ENCODE measurements at regions not wholly inside any gene's neighbourhood (a gene's known extent, or its start where the extent isn't known, plus 50 kb on each side); places are given as distances from the start of the nearest gene placed in this dataset.

DNA sequence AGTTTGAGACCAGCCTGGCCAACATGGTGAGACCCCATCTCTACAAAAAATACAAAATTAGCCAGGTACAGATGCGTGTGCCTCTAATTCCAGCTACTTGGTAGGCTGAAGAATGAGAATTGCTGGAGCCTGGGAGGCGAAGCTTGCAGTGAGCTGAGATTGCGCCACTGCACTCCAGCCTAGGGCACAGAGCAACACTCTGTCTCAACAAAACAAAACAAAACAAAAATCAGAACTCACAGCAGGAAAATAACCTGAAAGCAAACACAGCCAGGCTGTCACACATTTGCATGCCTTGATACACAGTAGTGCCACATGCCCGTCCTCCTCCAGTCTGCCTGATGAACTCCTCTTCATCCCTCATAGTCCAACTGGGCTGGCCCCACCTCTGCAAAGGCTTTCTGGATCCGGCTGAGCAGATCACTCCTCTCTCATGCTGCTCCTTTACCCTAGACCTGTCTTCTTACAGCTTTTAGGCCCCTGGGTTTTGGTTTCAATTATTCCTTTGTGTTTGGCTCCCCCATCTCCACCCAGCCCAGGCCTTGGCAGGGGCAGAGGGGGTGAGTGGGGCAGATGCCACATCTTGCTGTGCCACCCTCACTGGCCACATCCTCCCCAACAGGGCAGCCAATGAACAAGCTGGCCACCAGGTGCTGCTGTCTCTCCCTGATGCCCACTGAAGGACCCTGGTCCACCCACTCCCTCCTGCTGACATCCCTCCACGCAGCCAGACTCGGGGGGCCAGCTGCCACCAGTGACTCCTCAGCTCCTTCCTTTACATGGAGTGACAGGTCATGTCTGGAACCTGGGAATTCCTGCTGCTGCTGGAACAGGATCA, 62.0 kb upstream of the GGTA1 start:
- Histone ChIP-seq H3K9me3 (ENCODE audit: control insufficient read depth, low read length) (no peaks in the 10 kb centered on the region), H3K4me1 (ENCODE audit: control insufficient read depth, insufficient read depth, low read length, poor library complexity, severe bottlenecking) (peaks cover 50% of the 10 kb centered on the region), H3K4me3 (ENCODE audit: extremely low read depth, insufficient read depth, low read length, poor library complexity, severe bottlenecking) (no peak overlapping the region), H3K36me3 (ENCODE audit: control insufficient read depth, insufficient read depth, low read length) (no peaks in the 10 kb centered on the region), H3K27ac (ENCODE audit: low read depth, low read length, severe bottlenecking) (no peak overlapping the region)
- 89% methylated on average over 6 to 7 of the region's 7 CpGs for WGBS, 2 experiments (ENCODE audit: insufficient coverage in 2 of 2)

GRCh38 chr9:121562301-121562700, 62.7 kb upstream of the GGTA1 start:
- Histone ChIP-seq H3K27ac (ENCODE audit: low read depth, low read length, severe bottlenecking) (no peak overlapping the region), H3K4me3 (ENCODE audit: extremely low read depth, insufficient read depth, low read length, poor library complexity, severe bottlenecking) (no peak overlapping the region), H3K36me3 (ENCODE audit: control insufficient read depth, insufficient read depth, low read length) (no peaks in the 10 kb centered on the region), H3K9me3 (ENCODE audit: control insufficient read depth, low read length) (no peaks in the 10 kb centered on the region), H3K4me1 (ENCODE audit: control insufficient read depth, insufficient read depth, low read length, poor library complexity, severe bottlenecking) (peaks cover 54% of the 10 kb centered on the region)
- 87 to 93% methylated on average over 6 of the region's 6 CpGs for WGBS, 2 experiments (ENCODE audit: insufficient coverage in 2 of 2)

GRCh38 chr9:121563425-121563824, 63.8 kb upstream of the GGTA1 start:
- Histone ChIP-seq H3K4me3 (ENCODE audit: extremely low read depth, insufficient read depth, low read length, poor library complexity, severe bottlenecking) (no peak overlapping the region), H3K36me3 (ENCODE audit: control insufficient read depth, insufficient read depth, low read length) (no peaks in the 10 kb centered on the region), H3K27ac (ENCODE audit: low read depth, low read length, severe bottlenecking) (no peak overlapping the region), H3K9me3 (ENCODE audit: control insufficient read depth, low read length) (no peaks in the 10 kb centered on the region), H3K4me1 (ENCODE audit: control insufficient read depth, insufficient read depth, low read length, poor library complexity, severe bottlenecking) (peaks cover 54% of the 10 kb centered on the region)
- 94 to 99% methylated on average over 7 to 8 of the region's 8 CpGs for WGBS, 2 experiments (ENCODE audit: insufficient coverage in 2 of 2)

DNA sequence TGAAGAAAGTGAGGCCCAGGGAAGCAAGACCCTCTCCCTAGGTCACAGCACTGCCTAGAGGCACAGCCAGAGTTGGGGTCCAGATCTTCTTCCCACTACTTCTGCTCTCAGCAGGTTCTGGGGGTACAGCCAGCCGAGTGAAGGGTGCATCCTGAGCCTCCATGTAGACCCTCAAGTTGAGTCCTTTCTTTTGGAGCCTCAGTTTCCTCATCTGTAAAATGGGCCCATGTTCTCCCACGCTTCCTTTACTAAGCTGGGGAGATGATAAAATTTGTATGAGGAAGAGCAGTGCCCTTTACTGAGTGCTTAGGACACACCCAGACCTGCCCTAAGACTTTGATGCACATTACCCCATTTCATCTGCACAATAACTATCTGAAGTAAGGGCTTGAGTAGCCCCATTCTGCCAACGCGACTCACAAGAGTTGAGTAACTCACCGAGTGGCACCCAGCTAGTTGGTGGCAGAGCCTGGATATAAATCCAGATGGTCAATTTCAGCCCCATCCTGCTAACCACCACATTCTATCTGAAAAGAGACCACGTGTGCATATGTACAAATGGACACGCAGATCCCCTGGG, 64.3 kb upstream of the GGTA1 start:
- 97 to 98% methylated on average over 6 of the region's 7 CpGs for WGBS, 2 experiments (ENCODE audit: insufficient coverage in 2 of 2)
- H3K4me3 ChIP-seq (ENCODE audit: extremely low read depth, insufficient read depth, low read length, poor library complexity, severe bottlenecking) = no peak overlapping the region

DNA sequence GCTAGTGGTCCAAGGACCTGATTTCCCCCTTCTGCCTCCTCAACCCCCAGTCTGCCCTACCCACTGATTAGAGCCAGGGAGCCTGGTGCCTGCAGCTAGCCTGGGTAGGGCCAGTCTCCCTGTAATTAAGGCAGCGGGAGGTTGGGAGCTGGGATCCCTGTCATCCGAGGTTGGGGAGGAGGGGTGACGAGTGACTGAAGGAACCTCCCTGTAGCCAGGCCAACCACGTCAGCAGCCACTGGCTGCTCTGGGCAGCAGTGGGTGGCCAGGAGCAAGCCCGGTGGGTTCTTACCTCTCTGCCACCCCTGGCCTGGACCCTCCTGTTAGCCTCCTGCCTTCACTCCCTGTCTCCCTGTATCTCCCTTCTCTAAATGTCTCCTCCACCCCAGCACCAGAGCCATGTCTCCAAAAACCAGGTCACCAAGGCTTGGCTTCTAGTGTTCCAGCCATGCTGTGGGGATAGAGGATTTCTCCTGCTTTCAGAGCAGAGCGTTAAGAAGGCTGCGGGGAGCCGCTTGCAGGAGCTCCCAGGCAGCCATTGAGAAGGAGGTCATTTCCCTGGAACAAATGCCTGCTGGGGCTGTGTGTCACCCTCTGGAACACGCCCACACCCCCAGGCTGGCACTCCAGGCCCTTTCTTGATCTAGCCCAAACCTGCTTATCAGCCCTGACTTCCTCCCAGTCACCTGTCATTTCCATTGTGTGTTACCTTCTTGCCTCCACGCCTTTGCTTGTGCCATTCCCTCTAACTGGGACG, 65.0 kb upstream of the GGTA1 start:
- H3K36me3 ChIP-seq (ENCODE audit: control insufficient read depth, insufficient read depth, low read length) = no peaks in the 10 kb centered on the region
- H3K9me3 ChIP-seq (ENCODE audit: control insufficient read depth, low read length) = no peaks in the 10 kb centered on the region
- WGBS, 2 experiments (ENCODE audit: insufficient coverage in 2 of 2) = 83 to 88% methylated on average over 11 of the region's 11 CpGs
- no peak overlapping the region for H3K4me3 ChIP-seq (ENCODE audit: extremely low read depth, insufficient read depth, low read length, poor library complexity, severe bottlenecking)
- H3K27ac ChIP-seq (ENCODE audit: low read depth, low read length, severe bottlenecking) = no peak overlapping the region
- H3K4me1 ChIP-seq (ENCODE audit: control insufficient read depth, insufficient read depth, low read length, poor library complexity, severe bottlenecking) = peaks cover 55% of the 10 kb centered on the region

More for the DNA sequence above, 64.3 kb upstream of the GGTA1 start:
- no peaks in the 10 kb centered on the region for H3K36me3 ChIP-seq (ENCODE audit: control insufficient read depth, insufficient read depth, low read length)
- no peak overlapping the region for H3K27ac ChIP-seq (ENCODE audit: low read depth, low read length, severe bottlenecking)
- no peaks in the 10 kb centered on the region for H3K9me3 ChIP-seq (ENCODE audit: control insufficient read depth, low read length)
- peaks cover 54% of the 10 kb centered on the region for H3K4me1 ChIP-seq (ENCODE audit: control insufficient read depth, insufficient read depth, low read length, poor library complexity, severe bottlenecking)

DNA sequence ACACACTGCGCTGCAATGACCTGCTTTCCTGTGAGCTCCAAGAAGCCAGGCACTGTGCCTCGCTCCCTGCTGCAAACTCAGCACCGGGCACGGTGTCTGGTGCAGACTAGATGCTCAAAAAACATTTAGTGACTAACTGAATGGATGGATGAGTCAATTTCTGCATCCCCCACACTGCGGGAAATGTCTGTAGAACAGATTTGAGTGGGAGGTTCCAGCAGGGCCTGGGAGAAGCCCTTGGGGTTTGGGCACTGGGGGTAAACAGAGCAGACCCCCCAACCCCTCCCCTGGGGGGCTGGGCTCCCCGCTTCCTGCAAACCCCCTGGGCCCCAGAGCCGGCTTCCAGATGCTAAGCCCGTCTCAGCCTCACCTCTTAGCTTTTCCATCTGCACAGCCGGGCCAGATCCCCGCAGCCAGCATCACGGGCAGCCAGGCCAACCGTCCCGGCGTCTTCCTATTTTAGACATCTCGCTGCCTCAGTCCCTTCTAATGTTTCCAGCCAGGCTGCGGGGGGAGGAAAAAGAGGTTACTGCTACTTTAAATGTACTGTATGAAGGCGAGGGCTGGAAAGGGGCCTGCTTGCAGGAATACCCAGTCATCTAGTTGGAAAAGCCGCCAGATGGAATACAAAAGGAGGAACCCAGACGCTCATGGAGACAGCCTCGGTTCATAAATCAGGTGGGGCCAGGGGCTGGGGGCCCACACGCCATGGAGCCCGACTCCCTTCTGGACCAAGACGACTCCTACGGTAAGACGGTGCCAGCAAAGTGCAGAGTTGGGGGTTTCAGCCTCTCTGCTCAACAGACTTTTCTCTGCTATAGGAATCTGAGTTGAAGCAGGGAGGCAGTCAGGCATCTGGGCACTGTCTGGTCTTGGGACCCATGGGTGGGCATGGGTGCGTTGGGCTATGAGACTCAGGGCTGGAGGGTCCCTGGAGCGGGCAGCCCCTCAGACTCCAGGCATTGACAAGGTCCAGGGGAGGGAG, 67.1 kb upstream of the GGTA1 start:
- H3K4me1 ChIP-seq (ENCODE audit: control insufficient read depth, insufficient read depth, low read length, poor library complexity, severe bottlenecking) = peaks cover 54% of the 10 kb centered on the region
- H3K36me3 ChIP-seq (ENCODE audit: control insufficient read depth, insufficient read depth, low read length) = no peaks in the 10 kb centered on the region
- no peaks in the 10 kb centered on the region for H3K9me3 ChIP-seq (ENCODE audit: control insufficient read depth, low read length)
- peak overlapping the region; percentile 81 for H3K27ac ChIP-seq (ENCODE audit: low read depth, low read length, severe bottlenecking)
- 82 to 86% methylated on average over 19 to 26 of the region's 27 CpGs for WGBS, 2 experiments (ENCODE audit: insufficient coverage in 2 of 2)
- no peak overlapping the region for H3K4me3 ChIP-seq (ENCODE audit: extremely low read depth, insufficient read depth, low read length, poor library complexity, severe bottlenecking)

GRCh38 chr9:121567500-121568342, 68.1 kb upstream of the GGTA1 start:
- no peaks in the 10 kb centered on the region for H3K9me3 ChIP-seq (ENCODE audit: control insufficient read depth, low read length)
- peaks cover 50% of the 10 kb centered on the region for H3K4me1 ChIP-seq (ENCODE audit: control insufficient read depth, insufficient read depth, low read length, poor library complexity, severe bottlenecking)
- H3K27ac ChIP-seq (ENCODE audit: low read depth, low read length, severe bottlenecking) = peak overlapping the region; percentile 81
- H3K4me3 ChIP-seq (ENCODE audit: extremely low read depth, insufficient read depth, low read length, poor library complexity, severe bottlenecking) = no peak overlapping the region
- no peaks in the 10 kb centered on the region for H3K36me3 ChIP-seq (ENCODE audit: control insufficient read depth, insufficient read depth, low read length)
- WGBS, 2 experiments (ENCODE audit: insufficient coverage in 2 of 2) = 69% methylated on average over 16 to 18 of the region's 19 CpGs

GRCh38 chr9:121568343-121569265, 69.0 kb upstream of the GGTA1 start:
- H3K27ac ChIP-seq (ENCODE audit: low read depth, low read length, severe bottlenecking) = peak overlapping the region; percentile 81
- no peak overlapping the region for H3K4me3 ChIP-seq (ENCODE audit: extremely low read depth, insufficient read depth, low read length, poor library complexity, severe bottlenecking)
- no peaks in the 10 kb centered on the region for H3K36me3 ChIP-seq (ENCODE audit: control insufficient read depth, insufficient read depth, low read length)
- WGBS, 2 experiments (ENCODE audit: insufficient coverage in 2 of 2) = 78% methylated on average over 7 of the region's 9 CpGs
- H3K9me3 ChIP-seq (ENCODE audit: control insufficient read depth, low read length) = no peaks in the 10 kb centered on the region
- H3K4me1 ChIP-seq (ENCODE audit: control insufficient read depth, insufficient read depth, low read length, poor library complexity, severe bottlenecking) = peaks cover 50% of the 10 kb centered on the region

GRCh38 chr9:121569266-121569648, 69.6 kb upstream of the GGTA1 start:
- 84 to 88% methylated on average over 3 of the region's 3 CpGs for WGBS, 2 experiments (ENCODE audit: insufficient coverage in 2 of 2)
- H3K4me3 ChIP-seq (ENCODE audit: extremely low read depth, insufficient read depth, low read length, poor library complexity, severe bottlenecking) = no peak overlapping the region
- H3K36me3 ChIP-seq (ENCODE audit: control insufficient read depth, insufficient read depth, low read length) = no peaks in the 10 kb centered on the region
- H3K4me1 ChIP-seq (ENCODE audit: control insufficient read depth, insufficient read depth, low read length, poor library complexity, severe bottlenecking) = peaks cover 47% of the 10 kb centered on the region
- no peak overlapping the region for H3K27ac ChIP-seq (ENCODE audit: low read depth, low read length, severe bottlenecking)
- no peaks in the 10 kb centered on the region for H3K9me3 ChIP-seq (ENCODE audit: control insufficient read depth, low read length)
